ENCODE measurements at regions not wholly inside any gene's neighbourhood (a gene's known extent, or its start where the extent isn't known, plus 50 kb on each side); places are given as distances from the start of the nearest gene placed in this dataset.

DNA sequence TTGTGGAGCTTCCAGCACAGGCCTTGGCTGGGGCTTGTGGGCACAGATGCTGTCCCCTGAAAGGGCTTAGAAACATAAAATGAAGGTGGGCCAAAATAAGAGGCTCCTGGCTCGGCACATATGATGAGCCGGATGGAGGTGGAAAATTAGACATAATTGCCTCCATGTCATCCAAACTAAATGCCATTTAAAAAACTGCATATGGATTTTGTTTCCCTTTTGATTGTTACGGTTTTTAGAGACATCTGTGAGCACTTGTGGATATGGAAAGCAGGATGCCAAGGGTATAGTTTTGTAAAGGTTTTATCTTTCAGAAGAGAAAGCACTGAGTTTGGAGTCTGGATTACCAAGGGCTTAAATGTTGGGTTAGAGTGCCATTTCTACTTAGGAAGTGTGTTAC is 498.3 kb downstream of the RIT2 start:
- TF ChIP-seq, protein P1, sequence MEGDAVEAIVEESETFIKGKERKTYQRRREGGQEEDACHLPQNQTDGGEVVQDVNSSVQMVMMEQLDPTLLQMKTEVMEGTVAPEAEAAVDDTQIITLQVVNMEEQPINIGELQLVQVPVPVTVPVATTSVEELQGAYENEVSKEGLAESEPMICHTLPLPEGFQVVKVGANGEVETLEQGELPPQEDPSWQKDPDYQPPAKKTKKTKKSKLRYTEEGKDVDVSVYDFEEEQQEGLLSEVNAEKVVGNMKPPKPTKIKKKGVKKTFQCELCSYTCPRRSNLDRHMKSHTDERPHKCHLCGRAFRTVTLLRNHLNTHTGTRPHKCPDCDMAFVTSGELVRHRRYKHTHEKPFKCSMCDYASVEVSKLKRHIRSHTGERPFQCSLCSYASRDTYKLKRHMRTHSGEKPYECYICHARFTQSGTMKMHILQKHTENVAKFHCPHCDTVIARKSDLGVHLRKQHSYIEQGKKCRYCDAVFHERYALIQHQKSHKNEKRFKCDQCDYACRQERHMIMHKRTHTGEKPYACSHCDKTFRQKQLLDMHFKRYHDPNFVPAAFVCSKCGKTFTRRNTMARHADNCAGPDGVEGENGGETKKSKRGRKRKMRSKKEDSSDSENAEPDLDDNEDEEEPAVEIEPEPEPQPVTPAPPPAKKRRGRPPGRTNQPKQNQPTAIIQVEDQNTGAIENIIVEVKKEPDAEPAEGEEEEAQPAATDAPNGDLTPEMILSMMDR (IDR thresholded peaks at IDR 0.05): no peak
- TF ChIP-seq POLR2A (IDR thresholded peaks at IDR 0.05): no peak

Measured in heart left ventricle (tissue), 13 donors.